CD4-positive, alpha-beta T cell (primary cell): ENCODE measurements at regions not wholly inside any gene's neighbourhood (a gene's known extent, or its start where the extent isn't known, plus 50 kb on each side); places are given as distances from the start of the nearest gene placed in this dataset.

Source experiments
- ATAC-seq: fragments of 200-7000 bp; cut with Tn5 transposase; one replicate; pipeline ENCODE4 v1.10.0; 2022; ENCODE audit warnings: mild to moderate bottlenecking; ENCODE audit not compliant: poor library complexity
- CTCF ChIA-PET: fragments of 350-600 bp; sonication (Branson Sonifier 250); formaldehyde crosslinking; loops from one replicate; lab custom pipeline; 2021; ENCODE audit warnings: antibody characterized with exemption, inconsistent platforms; lab: Charles Lee
- POLR2A ChIA-PET: fragments of 350-600 bp; sonication (Branson Sonifier 250); formaldehyde crosslinking; loops from one replicate; lab custom pipeline; 2021; ENCODE audit warnings: antibody characterized with exemption, inconsistent platforms; lab: Charles Lee
- DNase-seq, 14 experiments: peaks; one replicate each; pipeline ENCODE4 v3.0.0-alpha.2; 2013 to 2020; ENCODE audit warnings: mixed read lengths in 2 of 14
- H3K27ac ChIP-seq, 2 donors: one replicate each; pipeline versions ENCODE4 v1.5.1 to v1.7.0; 2013; ENCODE audit warnings: low read length in 2 of 2, low read depth in 1 of 2, mild to moderate bottlenecking in 1 of 2
- H3K27me3 ChIP-seq, 2 experiments: 1 replicate in 1 of 2; 2 replicates in 1 of 2; pipeline versions ENCODE4 v1.6.1 to v1.7.0; 2013; ENCODE audit warnings: low read length in 2 of 2, control low read depth in 1 of 2, mild to moderate bottlenecking in 1 of 2, moderate library complexity in 1 of 2; ENCODE audit not compliant: insufficient read depth in 2 of 2, control insufficient read depth in 1 of 2
- H3K36me3 ChIP-seq: one replicate; pipeline ENCODE4 v1.6.1; 2013; ENCODE audit warnings: low read length, control low read depth; ENCODE audit not compliant: insufficient read depth
- H3K4me1 ChIP-seq: one replicate; pipeline ENCODE4 v1.6.1; 2013; ENCODE audit warnings: low read length, control low read depth; ENCODE audit not compliant: insufficient read depth
- H3K4me3 ChIP-seq: one replicate; pipeline ENCODE4 v1.5.1; 2013; ENCODE audit warnings: mild to moderate bottlenecking, low read length, moderate library complexity
- H3K9me3 ChIP-seq, 2 experiments: 1 replicate in 1 of 2; 2 replicates in 1 of 2; pipeline versions ENCODE4 v1.6.1 to v1.7.0; 2013; ENCODE audit warnings: low read length in 2 of 2, mild to moderate bottlenecking in 2 of 2, control low read depth in 1 of 2, moderate library complexity in 1 of 2; ENCODE audit not compliant: control insufficient read depth in 1 of 2, insufficient read depth in 1 of 2
- H3K27ac Mint-ChIP-seq: one replicate; pipeline ENCODE4 v1.8.0; 2020; ENCODE audit warnings: mixed read lengths
- H3K27me3 Mint-ChIP-seq: one replicate; pipeline ENCODE4 v1.8.0; 2021; ENCODE audit warnings: mixed read lengths
- H3K36me3 Mint-ChIP-seq: one replicate; pipeline ENCODE4 v1.8.0; 2021; ENCODE audit warnings: low read depth, mixed read lengths
- H3K4me1 Mint-ChIP-seq: one replicate; pipeline ENCODE4 v1.8.0; 2021; ENCODE audit warnings: low read depth, mixed read lengths
- H3K4me3 Mint-ChIP-seq: one replicate; pipeline ENCODE4 v1.8.0; 2020; ENCODE audit warnings: mild to moderate bottlenecking, mixed read lengths
- H3K9me3 Mint-ChIP-seq: one replicate; pipeline ENCODE4 v1.8.0; 2020; ENCODE audit warnings: mixed read lengths
- CTCF ChIP-seq: fragments of 200-600 bp; IDR thresholded peaks from one replicate; pipeline ENCODE4 v1.8.0; 2022; ENCODE audit warnings: antibody characterized with exemption, mild to moderate bottlenecking
- intact Hi-C, 2 experiments: fragments of 100-400 bp; cut with DNase I in 1 of 2; cut with micrococcal nuclease in 1 of 2; formaldehyde crosslinking; loops; one replicate each; pipeline versions ENCODE4 v1.15.1 to v1.9.0; 2023 to 2025; cut with DNase I, micrococcal nuclease

GRCh38 chr4:136934601-136935000 lies 597.7 kb downstream of the PCDH18 start:
- H3K36me3 Mint-ChIP-seq = no peaks in the 10 kb centered on the region
- no peak for DNase-seq
- no peaks in the 10 kb centered on the region for H3K4me1 Mint-ChIP-seq
- no peak for TF ChIP-seq CTCF
- H3K9me3 ChIP-seq = no peaks in the 10 kb centered on the region
- H3K4me1 ChIP-seq = no peaks in the 10 kb centered on the region
- peaks cover 6% of the 10 kb centered on the region for H3K9me3 Mint-ChIP-seq
- ChIA-PET CTCF (no interaction called here), POLR2A (interaction anchor here (0.6 kb wide), 1 partner anchor 65 kb away, joined by 4 read pairs; no protein-coding TSS in a partner anchor)
- no peak overlapping the region for H3K4me3 Mint-ChIP-seq
- H3K27ac ChIP-seq = no peak overlapping the region
- H3K4me3 ChIP-seq = no peak overlapping the region
- no peak overlapping the region for H3K27ac Mint-ChIP-seq
- H3K27me3 Mint-ChIP-seq = no peaks in the 10 kb centered on the region
- H3K27me3 ChIP-seq = no peaks in the 10 kb centered on the region
- no peak for ATAC-seq
- H3K36me3 ChIP-seq = no peaks in the 10 kb centered on the region
- intact Hi-C loops = no loop called here

GRCh38 chr4:136931781-136932180 lies 600.5 kb downstream of the PCDH18 start:
- Histone ChIP-seq H3K27ac (no peak overlapping the region), H3K27me3 (no peaks in the 10 kb centered on the region), H3K4me1 (no peaks in the 10 kb centered on the region), H3K4me3 (no peak overlapping the region), H3K36me3 (no peaks in the 10 kb centered on the region), H3K9me3 (peaks cover 0 to 15% of the 10 kb centered on the region in 2 experiments)
- H3K27ac Mint-ChIP-seq = no peak overlapping the region
- ChIA-PET CTCF (no interaction called here), POLR2A (no interaction called here)
- H3K9me3 Mint-ChIP-seq = peaks cover 11% of the 10 kb centered on the region
- no peaks in the 10 kb centered on the region for H3K36me3 Mint-ChIP-seq
- H3K4me1 Mint-ChIP-seq = no peaks in the 10 kb centered on the region
- no peaks in the 10 kb centered on the region for H3K27me3 Mint-ChIP-seq
- DNase-seq = no peak
- H3K4me3 Mint-ChIP-seq = no peak overlapping the region
- TF ChIP-seq CTCF = no peak
- intact Hi-C loops = no loop called here
- no peak for ATAC-seq

- H3K4me3 ChIP-seq = no peak overlapping the region
- intact Hi-C loops = no loop called here
- Mint-ChIP-seq H3K27me3 (no peaks in the 10 kb centered on the region), H3K9me3 (peaks cover 11% of the 10 kb centered on the region), H3K4me3 (no peak overlapping the region), H3K36me3 (no peaks in the 10 kb centered on the region), H3K27ac (no peak overlapping the region), H3K4me1 (no peaks in the 10 kb centered on the region)
- DNase-seq = peak in 1 of 14 experiments; percentile 6
- H3K9me3 ChIP-seq = peaks cover 0 to 19% of the 10 kb centered on the region in 2 experiments
- no peak for ATAC-seq
- H3K27me3 ChIP-seq = no peaks in the 10 kb centered on the region
- H3K4me1 ChIP-seq = no peaks in the 10 kb centered on the region
- TF ChIP-seq CTCF = no peak
- ChIA-PET CTCF (no interaction called here), POLR2A (no interaction called here)
- no peak overlapping the region for H3K27ac ChIP-seq
- no peaks in the 10 kb centered on the region for H3K36me3 ChIP-seq
Observed at GRCh38 chr4:136928957-136929411, 603.3 kb downstream of the PCDH18 start.
